Duodenal mucosa (tissue), 2 donors: ENCODE measurements at regions not wholly inside any gene's neighbourhood (a gene's known extent, or its start where the extent isn't known, plus 50 kb on each side); places are given as distances from the start of the nearest gene placed in this dataset.

Source experiments
- H3K27ac ChIP-seq: one replicate; pipeline ENCODE4 v1.7.0; 2013; ENCODE audit warnings: low read depth, low read length
- H3K27me3 ChIP-seq, 2 donors: one replicate each; pipeline ENCODE4 v1.7.0; 2013; ENCODE audit warnings: low read length in 2 of 2, control low read depth in 1 of 2; ENCODE audit not compliant: insufficient read depth in 2 of 2, control insufficient read depth in 1 of 2
- H3K36me3 ChIP-seq, 2 donors: one replicate each; pipeline ENCODE4 v1.7.0; 2013; ENCODE audit warnings: low read length in 2 of 2, control low read depth in 1 of 2; ENCODE audit not compliant: insufficient read depth in 2 of 2, control insufficient read depth in 1 of 2
- H3K4me1 ChIP-seq, 2 donors: one replicate each; pipeline ENCODE4 v1.7.0; 2013; ENCODE audit warnings: low read length in 2 of 2, control low read depth in 1 of 2; ENCODE audit not compliant: insufficient read depth in 2 of 2, control insufficient read depth in 1 of 2
- H3K4me3 ChIP-seq, 2 donors: one replicate each; pipeline ENCODE4 v1.7.0; 2013; ENCODE audit warnings: low read length in 2 of 2, low read depth in 1 of 2
- H3K9ac ChIP-seq, 2 donors: one replicate each; pipeline ENCODE4 v1.7.0; 2013; ENCODE audit warnings: low read length in 2 of 2, low read depth in 1 of 2
- H3K9me3 ChIP-seq, 2 donors: one replicate each; pipeline ENCODE4 v1.7.0; 2013; ENCODE audit warnings: low read length in 2 of 2, control low read depth in 1 of 2; ENCODE audit not compliant: control insufficient read depth in 1 of 2

DNA sequence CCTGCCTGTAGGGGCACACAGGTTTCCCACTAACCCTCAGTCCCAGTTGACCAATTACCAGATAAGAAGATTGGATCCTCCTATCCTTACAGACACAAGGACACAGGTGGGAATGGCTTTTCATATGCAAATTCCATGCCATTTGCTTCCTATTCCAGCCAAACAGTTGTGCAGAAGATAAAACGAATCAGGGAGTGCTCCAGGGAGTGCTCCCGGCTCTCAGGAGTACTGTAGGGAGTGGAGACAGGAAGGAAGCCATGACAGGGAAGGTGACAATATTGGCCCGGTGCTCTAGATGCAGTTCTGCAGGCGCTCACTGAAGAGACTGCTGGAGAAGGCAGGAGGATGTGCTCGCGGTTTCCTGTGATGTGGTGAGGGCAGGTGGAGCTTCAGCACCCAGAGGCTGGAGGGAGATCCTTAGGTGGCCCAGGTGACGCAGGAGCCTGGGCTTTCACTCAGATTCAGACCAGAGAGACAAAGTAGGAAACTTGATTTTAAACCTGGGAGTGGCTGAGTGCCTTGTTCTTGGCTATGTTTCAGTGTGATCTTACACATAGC is 260.0 kb downstream of the AUH start:
- H3K27ac ChIP-seq, result no peak overlapping the region
- no peaks in the 10 kb centered on the region for H3K36me3 ChIP-seq
- H3K27me3 ChIP-seq, result no peaks in the 10 kb centered on the region
- H3K9ac ChIP-seq, result no peak overlapping the region
- peaks cover 21 to 26% of the 10 kb centered on the region in 2 donors for H3K4me1 ChIP-seq
- no peak overlapping the region for H3K4me3 ChIP-seq
- H3K9me3 ChIP-seq, result no peaks in the 10 kb centered on the region

DNA sequence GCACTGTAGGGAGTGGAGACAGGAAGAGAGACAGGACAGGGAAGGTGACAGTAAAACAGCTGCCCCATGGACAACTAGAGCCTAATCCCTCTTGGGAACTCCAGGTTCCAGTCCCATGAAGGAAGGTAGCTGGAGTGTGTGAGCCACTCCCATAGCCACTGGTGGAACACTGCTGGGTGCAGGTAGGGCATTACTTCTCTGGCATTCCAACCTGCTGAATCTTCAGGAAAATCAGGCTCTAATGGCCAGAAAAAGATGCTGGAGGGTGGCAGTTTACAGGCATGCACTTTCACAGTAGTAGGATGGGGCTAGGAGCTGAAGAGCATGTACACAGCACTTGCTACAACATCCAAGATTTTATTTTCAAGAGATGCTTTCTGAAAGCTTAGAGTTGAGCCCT is 259.4 kb downstream of the AUH start:
- no peak overlapping the region for H3K9ac ChIP-seq
- no peak overlapping the region for H3K27ac ChIP-seq
- H3K9me3 ChIP-seq, result no peaks in the 10 kb centered on the region
- no peaks in the 10 kb centered on the region for H3K27me3 ChIP-seq
- no peak overlapping the region for H3K4me3 ChIP-seq
- peaks cover 21 to 26% of the 10 kb centered on the region in 2 donors for H3K4me1 ChIP-seq
- no peaks in the 10 kb centered on the region for H3K36me3 ChIP-seq

DNA sequence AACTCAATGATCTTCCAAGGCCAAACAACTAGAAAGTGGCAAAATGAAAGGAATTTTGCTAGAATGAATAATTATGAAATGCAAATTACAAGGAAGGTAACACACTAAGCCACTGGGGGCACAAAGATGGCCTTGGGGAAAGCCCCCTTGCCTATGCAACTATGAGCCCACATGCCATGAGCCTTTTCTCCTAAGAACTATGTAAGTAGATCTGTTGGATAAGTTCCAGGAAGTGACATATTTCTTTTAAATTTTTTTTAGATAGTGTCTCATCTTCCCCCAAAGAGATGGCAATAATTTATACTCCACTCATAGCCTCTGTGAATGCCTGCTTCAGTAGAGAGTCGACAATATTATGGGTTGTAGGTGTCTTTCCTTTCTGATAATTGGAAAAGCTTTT is 257.8 kb downstream of the AUH start:
- no peak overlapping the region for H3K4me3 ChIP-seq
- no peaks in the 10 kb centered on the region for H3K9me3 ChIP-seq
- peaks cover 21 to 26% of the 10 kb centered on the region in 2 donors for H3K4me1 ChIP-seq
- no peak overlapping the region for H3K9ac ChIP-seq
- no peaks in the 10 kb centered on the region for H3K36me3 ChIP-seq
- no peak overlapping the region for H3K27ac ChIP-seq
- H3K27me3 ChIP-seq, result no peaks in the 10 kb centered on the region

DNA sequence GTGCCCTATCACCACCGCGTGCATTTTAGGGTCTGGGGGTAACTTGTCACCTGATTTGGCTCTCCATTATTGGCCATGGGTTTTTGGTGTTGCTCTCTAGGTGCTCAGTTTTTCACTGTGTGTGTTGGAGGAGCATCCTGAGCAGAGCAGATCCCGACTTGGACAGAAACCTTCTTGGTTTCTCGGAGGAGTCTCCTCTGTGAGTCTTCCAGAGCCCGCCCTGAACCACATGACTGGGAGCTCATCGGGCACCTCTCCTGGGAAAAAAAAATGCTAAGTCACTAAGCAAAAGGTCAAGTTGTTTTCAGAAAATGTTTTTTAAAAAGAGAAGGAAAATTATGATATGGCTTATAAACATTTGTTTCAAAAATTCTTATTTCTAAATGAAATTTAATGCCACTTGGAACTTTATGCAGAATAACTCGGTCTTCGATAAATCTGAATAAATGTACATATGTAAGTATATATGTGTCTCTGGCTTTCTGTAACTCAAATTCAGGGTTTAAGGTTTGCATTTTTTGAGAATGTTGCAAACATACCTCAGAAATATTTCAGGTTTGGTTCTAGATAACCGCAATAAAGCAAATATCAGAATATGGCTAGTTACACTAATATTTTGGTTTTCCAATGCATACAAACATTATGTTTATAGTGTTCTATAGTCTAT is 255.2 kb downstream of the AUH start:
- Histone ChIP-seq H3K9ac (no peak overlapping the region), H3K36me3 (no peaks in the 10 kb centered on the region), H3K4me3 (no peak overlapping the region), H3K4me1 (peaks cover 0 to 3% of the 10 kb centered on the region in 2 donors), H3K27ac (no peak overlapping the region), H3K9me3 (peaks cover 4 to 5% of the 10 kb centered on the region in 2 donors), H3K27me3 (no peaks in the 10 kb centered on the region)

DNA sequence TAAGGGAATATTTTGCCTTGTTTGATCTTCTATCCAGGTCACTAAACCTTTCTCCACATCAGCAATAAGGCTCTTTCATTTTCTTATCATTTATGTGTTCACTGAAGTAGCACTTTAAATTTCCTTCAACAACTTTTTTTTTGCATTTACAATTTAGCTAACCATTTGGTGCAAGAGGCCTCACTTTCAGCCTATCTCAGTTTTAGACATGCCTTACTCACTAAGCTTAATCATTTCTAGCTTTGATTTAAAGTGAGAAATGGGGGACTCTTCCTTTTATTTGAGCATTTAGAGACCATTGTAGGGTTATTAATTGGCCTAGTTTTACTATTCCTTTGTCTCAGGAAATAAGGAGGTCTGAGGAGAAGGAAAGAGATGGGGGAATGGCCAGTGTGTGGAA is 250.5 kb downstream of the AUH start:
- Histone ChIP-seq H3K27me3 (no peaks in the 10 kb centered on the region), H3K36me3 (no peaks in the 10 kb centered on the region), H3K4me1 (no peaks in the 10 kb centered on the region), H3K4me3 (no peak overlapping the region), H3K27ac (no peak overlapping the region), H3K9ac (no peak overlapping the region), H3K9me3 (peaks cover 4 to 5% of the 10 kb centered on the region in 2 donors)

DNA sequence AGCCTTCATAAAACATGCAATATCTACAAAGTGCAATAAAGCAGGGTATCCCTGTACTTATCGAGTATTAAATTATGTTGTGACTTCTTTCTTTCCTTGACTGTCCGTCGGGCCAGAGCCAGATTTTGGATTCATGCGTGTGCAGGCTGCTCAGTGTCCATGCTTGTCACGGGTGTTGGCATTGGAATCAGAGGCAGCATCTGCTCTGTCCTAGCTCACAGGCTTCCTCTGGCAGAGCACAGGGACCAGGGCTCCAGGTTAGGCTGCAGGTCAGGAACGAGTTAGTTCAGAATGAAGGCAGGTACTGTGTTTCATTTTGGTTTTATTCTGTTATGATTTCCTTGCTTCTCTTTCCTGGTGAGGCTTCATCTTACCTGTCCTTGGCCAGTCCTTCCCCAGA is 249.8 kb downstream of the AUH start:
- Histone ChIP-seq H3K9ac (no peak overlapping the region), H3K36me3 (no peaks in the 10 kb centered on the region), H3K9me3 (peaks cover 4 to 5% of the 10 kb centered on the region in 2 donors), H3K27me3 (no peaks in the 10 kb centered on the region), H3K4me1 (no peaks in the 10 kb centered on the region), H3K4me3 (no peak overlapping the region), H3K27ac (no peak overlapping the region)

DNA sequence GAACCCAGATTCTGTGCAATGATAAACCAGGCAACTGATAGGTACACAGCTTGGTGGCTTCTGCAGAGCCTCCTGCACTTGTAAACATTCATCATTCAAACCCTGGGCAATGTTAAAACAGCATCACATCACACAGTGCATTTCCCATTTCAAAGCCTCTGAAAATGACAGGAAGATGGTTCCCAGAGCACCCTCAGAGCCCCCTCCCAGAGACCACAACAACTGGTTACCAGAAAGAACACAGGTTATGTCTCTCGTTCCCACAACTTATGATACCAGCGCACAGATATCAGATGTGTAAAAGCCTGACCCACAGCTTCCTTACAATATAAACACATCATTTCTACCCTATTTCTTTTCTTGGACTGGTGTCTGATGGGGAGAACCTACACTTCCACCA is 248.7 kb downstream of the AUH start:
- H3K27me3 ChIP-seq, result no peaks in the 10 kb centered on the region

DNA sequence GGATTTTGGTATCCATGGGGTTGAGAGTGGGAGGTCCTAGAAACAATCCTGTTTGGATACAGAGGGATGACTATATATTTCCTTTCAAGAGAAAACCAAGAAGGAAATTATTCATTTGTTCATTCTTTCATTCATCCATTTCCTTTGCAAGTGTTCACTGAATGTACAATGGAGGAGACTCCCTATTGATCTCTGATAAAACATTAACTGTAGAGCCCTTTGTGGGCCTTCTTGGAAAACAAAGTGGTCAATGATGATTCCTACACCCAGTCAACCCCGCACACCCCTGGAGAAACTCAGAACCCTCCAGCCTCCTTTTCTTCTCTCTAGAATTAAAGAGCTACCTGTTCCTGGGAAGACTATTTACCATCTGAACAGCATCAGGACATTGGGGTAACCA is 247.3 kb downstream of the AUH start:
- Histone ChIP-seq H3K27me3 (no peaks in the 10 kb centered on the region), H3K9me3 (peaks cover 4 to 5% of the 10 kb centered on the region in 2 donors), H3K4me1 (peaks cover 10% of the 10 kb centered on the region in 2 donors), H3K36me3 (no peaks in the 10 kb centered on the region), H3K27ac (no peak overlapping the region), H3K4me3 (no peak overlapping the region), H3K9ac (no peak overlapping the region)

More for the DNA sequence above, 248.7 kb downstream of the AUH start:
- Histone ChIP-seq H3K9ac (no peak overlapping the region), H3K27ac (no peak overlapping the region), H3K9me3 (peaks cover 4 to 5% of the 10 kb centered on the region in 2 donors), H3K36me3 (no peaks in the 10 kb centered on the region), H3K4me1 (peaks cover 4 to 5% of the 10 kb centered on the region in 2 donors), H3K4me3 (no peak overlapping the region)

DNA sequence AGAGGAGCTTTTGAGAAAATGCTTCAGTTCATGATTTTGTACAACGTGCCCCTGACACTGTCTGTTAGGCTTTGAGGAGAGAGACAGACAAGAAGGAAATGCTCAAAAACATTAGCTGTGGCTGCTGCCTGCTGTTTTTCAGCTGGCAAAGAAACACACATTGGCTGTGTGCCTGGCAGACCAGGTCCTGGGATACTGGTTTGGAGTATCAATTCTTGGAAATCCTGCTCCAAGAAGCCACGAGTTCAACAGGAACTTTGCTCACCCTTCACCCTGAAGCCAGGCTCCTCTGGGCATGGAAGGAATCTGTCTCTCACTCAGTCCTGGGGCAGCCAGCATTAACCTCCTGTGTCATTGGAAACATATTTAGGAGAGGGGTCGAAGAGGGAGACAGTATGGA is 245.5 kb downstream of the AUH start:
- no peaks in the 10 kb centered on the region for H3K36me3 ChIP-seq
- no peak overlapping the region for H3K4me3 ChIP-seq
- peaks cover 10% of the 10 kb centered on the region in 2 donors for H3K4me1 ChIP-seq
- H3K27me3 ChIP-seq, result no peaks in the 10 kb centered on the region
- no peak overlapping the region for H3K9ac ChIP-seq
- H3K27ac ChIP-seq, result no peak overlapping the region
- H3K9me3 ChIP-seq, result no peaks in the 10 kb centered on the region

DNA sequence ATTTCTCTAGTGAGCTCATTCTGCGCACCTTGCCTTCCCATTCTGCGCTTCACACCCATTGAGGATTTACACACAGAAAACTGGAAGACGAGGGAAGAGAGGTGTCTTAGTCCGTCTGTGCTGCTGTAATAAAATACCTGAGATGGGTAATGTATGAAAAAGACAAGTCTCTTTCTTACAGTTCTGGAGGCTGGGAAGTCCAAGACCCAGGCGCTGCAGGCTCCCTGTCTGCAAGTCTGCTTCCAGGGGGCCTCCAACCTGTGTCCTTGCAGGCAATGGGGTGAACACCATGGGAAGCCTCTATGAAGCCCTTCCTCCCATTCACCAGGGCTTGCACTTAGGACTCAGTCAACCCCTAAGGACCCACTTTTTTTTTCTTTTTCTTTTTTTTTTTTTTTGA is 245.0 kb downstream of the AUH start:
- no peaks in the 10 kb centered on the region for H3K36me3 ChIP-seq
- H3K9me3 ChIP-seq, result no peaks in the 10 kb centered on the region
- H3K27me3 ChIP-seq, result no peaks in the 10 kb centered on the region
- no peak overlapping the region for H3K27ac ChIP-seq
- H3K4me3 ChIP-seq, result no peak overlapping the region
- no peak overlapping the region for H3K9ac ChIP-seq
- H3K4me1 ChIP-seq, result peaks cover 10% of the 10 kb centered on the region in 2 donors
